ENCODE measurements at regions not wholly inside any gene's neighbourhood (a gene's known extent, or its start where the extent isn't known, plus 50 kb on each side); places are given as distances from the start of the nearest gene placed in this dataset.

GRCh38 chr2:222040333-222040732 is 258.5 kb downstream of the PAX3 start:
- Histone ChIP-seq H3K9me3 (ENCODE audit: low read length) (no peaks in the 10 kb centered on the region), H3K4me2 (ENCODE audit: low read length) (no peak overlapping the region), H3K36me3 (ENCODE audit: insufficient read depth, low read length) (no peaks in the 10 kb centered on the region), H3F3A (ENCODE audit: insufficient read depth, low read length) (no peaks in the 10 kb centered on the region), H3K9me2 (ENCODE audit: low read depth, low read length) (no peaks in the 10 kb centered on the region), H3K79me2 (ENCODE audit: insufficient read depth, low read length) (no peaks in the 10 kb centered on the region), H3K27me3 (ENCODE audit: insufficient read depth, low read length) (no peaks in the 10 kb centered on the region), H4K20me1 (ENCODE audit: insufficient read depth, low read length) (no peaks in the 10 kb centered on the region), H3K4me3 (ENCODE audit: low read depth, low read length, poor library complexity, severe bottlenecking) (no peak overlapping the region), H3K27ac (ENCODE audit: low read depth, low read length, poor library complexity, severe bottlenecking) (no peak overlapping the region), H3K9ac (ENCODE audit: low read length) (no peak overlapping the region), H2AFZ (ENCODE audit: low read length) (no peak overlapping the region), H3K4me1 (ENCODE audit: insufficient read depth, low read length, severe bottlenecking) (no peaks in the 10 kb centered on the region)
- TF ChIP-seq EZH2 (IDR thresholded peaks at IDR 0.05; ENCODE audit: borderline replicate concordance, low read length) (no peak), CTCF (IDR thresholded peaks at IDR 0.05; ENCODE audit: low read length) (no peak)

DNA sequence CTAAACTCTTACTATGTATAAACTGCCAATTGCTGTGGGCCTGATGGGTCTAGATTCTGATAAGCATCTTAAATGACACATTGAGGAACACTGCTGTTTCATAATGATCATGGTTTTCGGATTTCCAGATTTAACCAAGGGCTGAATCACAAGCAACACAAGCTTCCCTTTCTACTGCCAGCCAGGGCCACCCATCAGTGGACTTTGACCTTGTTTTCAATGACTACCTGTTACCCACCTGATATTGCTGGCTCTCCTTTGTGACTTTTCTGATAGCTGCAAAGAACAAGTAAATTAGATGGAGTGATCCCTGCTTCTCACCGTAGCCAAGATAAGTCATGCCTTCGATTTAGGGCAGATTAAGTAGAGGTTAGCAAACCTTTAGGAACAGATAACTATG is 259.0 kb downstream of the PAX3 start:
- Histone ChIP-seq H3K4me2 (ENCODE audit: low read length) (no peak overlapping the region), H3K36me3 (ENCODE audit: insufficient read depth, low read length) (no peaks in the 10 kb centered on the region), H3K4me1 (ENCODE audit: insufficient read depth, low read length, severe bottlenecking) (no peaks in the 10 kb centered on the region), H3K9ac (ENCODE audit: low read length) (no peak overlapping the region), H3K27me3 (ENCODE audit: insufficient read depth, low read length) (no peaks in the 10 kb centered on the region), H3K79me2 (ENCODE audit: insufficient read depth, low read length) (no peaks in the 10 kb centered on the region), H4K20me1 (ENCODE audit: insufficient read depth, low read length) (no peaks in the 10 kb centered on the region), H3K4me3 (ENCODE audit: low read depth, low read length, poor library complexity, severe bottlenecking) (no peak overlapping the region), H3K9me3 (ENCODE audit: low read length) (no peaks in the 10 kb centered on the region), H2AFZ (ENCODE audit: low read length) (no peak overlapping the region), H3F3A (ENCODE audit: insufficient read depth, low read length) (no peaks in the 10 kb centered on the region), H3K9me2 (ENCODE audit: low read depth, low read length) (no peaks in the 10 kb centered on the region), H3K27ac (ENCODE audit: low read depth, low read length, poor library complexity, severe bottlenecking) (no peak overlapping the region)
- TF ChIP-seq CTCF (IDR thresholded peaks at IDR 0.05; ENCODE audit: low read length), result no peak
- no peak for TF ChIP-seq EZH2 (IDR thresholded peaks at IDR 0.05; ENCODE audit: borderline replicate concordance, low read length)

DNA sequence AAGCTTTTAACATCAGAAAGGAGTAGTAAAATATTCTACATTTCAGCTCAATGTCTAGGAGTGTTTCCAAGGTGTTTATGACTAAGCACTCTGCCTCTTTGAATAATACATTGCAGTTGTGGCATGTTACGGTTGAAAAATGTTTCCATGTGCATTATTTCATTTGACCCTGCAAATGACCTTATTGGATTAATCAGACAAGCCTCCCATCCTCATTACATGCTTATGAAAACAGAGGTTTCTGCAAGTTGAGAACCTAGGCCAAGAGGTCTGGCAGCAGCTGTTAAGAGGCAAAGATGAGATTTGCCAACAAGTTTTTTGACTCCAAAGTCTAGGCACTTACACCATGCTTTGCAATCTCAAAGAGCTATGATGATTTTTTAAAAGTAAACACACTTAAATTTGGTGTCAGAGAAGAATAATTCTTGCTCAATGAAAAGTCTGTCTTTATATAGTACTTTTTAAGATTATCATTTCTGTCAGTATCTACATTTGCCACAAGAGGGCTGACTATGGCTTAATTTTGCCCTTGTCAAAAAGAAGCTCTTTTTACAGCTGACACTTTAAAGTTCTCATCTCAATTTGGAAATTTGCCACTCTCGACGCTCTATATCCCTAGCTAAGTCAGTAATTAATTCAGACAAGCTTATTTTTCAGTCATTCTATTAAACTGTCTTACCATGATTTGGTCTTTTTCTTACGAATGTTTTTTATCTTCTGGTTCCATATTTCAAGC is 260.6 kb downstream of the PAX3 start:
- Histone ChIP-seq H3K27ac (ENCODE audit: low read depth, low read length, poor library complexity, severe bottlenecking) (no peak overlapping the region), H3K9ac (ENCODE audit: low read length) (no peak overlapping the region), H3K9me2 (ENCODE audit: low read depth, low read length) (no peaks in the 10 kb centered on the region), H3K36me3 (ENCODE audit: insufficient read depth, low read length) (no peaks in the 10 kb centered on the region), H3K79me2 (ENCODE audit: insufficient read depth, low read length) (no peaks in the 10 kb centered on the region), H3K27me3 (ENCODE audit: insufficient read depth, low read length) (no peaks in the 10 kb centered on the region), H2AFZ (ENCODE audit: low read length) (no peak overlapping the region), H4K20me1 (ENCODE audit: insufficient read depth, low read length) (no peaks in the 10 kb centered on the region), H3K4me1 (ENCODE audit: insufficient read depth, low read length, severe bottlenecking) (no peaks in the 10 kb centered on the region), H3K4me2 (ENCODE audit: low read length) (no peak overlapping the region), H3K4me3 (ENCODE audit: low read depth, low read length, poor library complexity, severe bottlenecking) (no peak overlapping the region), H3K9me3 (ENCODE audit: low read length) (no peaks in the 10 kb centered on the region), H3F3A (ENCODE audit: insufficient read depth, low read length) (no peaks in the 10 kb centered on the region)
- TF ChIP-seq EZH2 (IDR thresholded peaks at IDR 0.05; ENCODE audit: borderline replicate concordance, low read length) (no peak), CTCF (IDR thresholded peaks at IDR 0.05; ENCODE audit: low read length) (peak; percentile 36; the same call in 1 of the 2 replicates)
